Fibroblast of skin of left biceps (primary cell): ENCODE measurements at regions not wholly inside any gene's neighbourhood (a gene's known extent, or its start where the extent isn't known, plus 50 kb on each side); places are given as distances from the start of the nearest gene placed in this dataset.
"Not testable (repeated sequence)": the region's sequence is repeated elsewhere in the genome, so short reads cannot be mapped to it uniquely, and the experiment has no call there.

ENCODE experiments used
- DNase-seq, 2 experiments: peaks; one replicate each; pipeline ENCODE4 v3.0.0-alpha.2; 2013; ENCODE audit warnings: low read depth in 2 of 2

GRCh38 chr7:69309601-69310000 lies 288.7 kb upstream of the AUTS2 start:
- peak in 1 of 2 experiments; percentile 1 for DNase-seq

- no peak for DNase-seq
These were observed 286.8 kb upstream of the AUTS2 start for GRCh38 chr7:69311489-69311888.

DNA sequence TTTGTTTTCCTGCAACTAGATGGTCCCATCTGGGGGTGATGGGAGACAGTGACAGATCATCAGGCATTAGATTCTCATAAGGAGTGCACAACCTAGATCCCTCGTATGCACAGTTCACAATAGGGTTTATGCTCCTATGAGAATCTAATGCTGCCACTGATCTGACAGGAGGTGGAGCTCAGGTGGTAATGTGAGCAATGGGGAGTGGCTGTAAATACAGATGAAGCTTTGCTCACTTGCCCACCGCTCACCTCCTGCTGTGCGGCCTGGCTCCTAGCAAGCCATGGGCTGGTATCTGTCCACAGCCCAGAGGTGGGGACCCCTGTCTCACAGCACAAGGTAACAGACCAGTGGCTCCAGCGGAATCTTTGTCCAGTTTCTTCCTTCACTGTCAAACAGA lies 284.4 kb upstream of the AUTS2 start:
- DNase-seq, result not testable (repeated sequence)

GRCh38 chr7:69318794-69319193 lies 279.5 kb upstream of the AUTS2 start:
- no peak for DNase-seq

DNA sequence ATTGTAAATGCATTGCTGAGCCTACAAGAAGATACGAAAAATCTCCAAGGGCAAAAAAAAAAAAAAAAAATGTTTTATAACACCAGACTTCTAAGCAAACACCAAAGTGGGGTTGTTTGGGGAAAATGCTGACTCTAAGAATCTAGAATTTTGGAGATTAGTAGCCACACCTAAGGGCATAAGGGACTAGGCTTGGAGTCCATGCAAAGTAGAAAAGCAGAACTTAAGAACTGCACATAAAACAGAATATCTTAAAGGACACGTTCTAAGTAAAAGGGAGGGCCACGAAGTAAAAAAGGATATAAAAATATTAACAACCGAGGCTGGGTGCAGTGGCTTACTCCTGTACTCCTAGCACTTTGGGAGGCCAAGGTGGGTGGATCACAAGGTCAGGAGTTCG lies 269.8 kb upstream of the AUTS2 start:
- no peak for DNase-seq

GRCh38 chr7:69334701-69335100 lies 263.6 kb upstream of the AUTS2 start:
- DNase-seq, result peak; percentile 73 to 77

DNA sequence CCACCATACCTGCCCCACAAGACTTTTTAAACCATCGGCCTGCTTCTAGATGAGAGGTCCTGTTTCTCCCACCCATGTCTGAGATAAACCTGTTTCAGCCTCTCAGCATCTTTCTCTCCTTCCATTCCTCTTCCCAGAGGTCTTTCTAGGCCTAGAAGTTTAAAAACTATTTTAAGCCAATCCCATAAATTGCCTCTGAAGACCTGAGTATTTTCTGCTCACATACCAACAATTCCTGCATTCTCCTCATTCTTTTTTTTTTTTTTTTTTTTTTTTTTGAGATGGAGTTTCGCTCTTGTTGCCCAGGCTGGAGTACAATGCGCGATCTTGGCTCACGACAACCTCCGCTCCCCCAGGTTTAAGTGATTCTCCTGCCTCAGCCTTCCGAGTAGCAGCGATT lies 262.9 kb upstream of the AUTS2 start:
- peak in 1 of 2 experiments; percentile 28 for DNase-seq

DNA sequence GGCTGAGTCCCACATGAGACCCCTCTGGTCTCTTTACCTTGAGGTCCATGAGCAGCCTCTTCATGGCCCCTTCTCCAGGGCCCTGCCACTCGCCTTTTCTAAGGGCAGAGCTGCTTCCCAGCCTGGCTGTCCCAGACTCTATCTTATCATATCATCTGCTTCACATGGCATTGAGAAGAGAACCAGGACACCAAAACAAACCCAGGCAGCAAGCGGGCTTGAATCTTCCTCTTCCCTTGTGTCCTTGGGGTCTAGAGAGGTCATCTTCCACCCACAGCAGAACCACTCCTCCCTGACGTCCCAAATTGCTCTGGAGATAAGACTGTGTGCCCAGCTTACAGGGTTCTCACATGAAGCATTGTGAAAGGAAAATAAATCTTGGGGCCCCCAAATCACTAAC lies 261.3 kb upstream of the AUTS2 start:
- no peak for DNase-seq

- DNase-seq, result peak; percentile 57 to 68
These were observed 260.1 kb upstream of the AUTS2 start for GRCh38 chr7:69338144-69338543.

GRCh38 chr7:69341288-69341687 lies 257.0 kb upstream of the AUTS2 start:
- no peak for DNase-seq

- peak; percentile 86 to 88 for DNase-seq
These were observed 256.0 kb upstream of the AUTS2 start for GRCh38 chr7:69342154-69342884.

GRCh38 chr7:69349291-69349690 lies 249.0 kb upstream of the AUTS2 start:
- DNase-seq, result no peak

DNA sequence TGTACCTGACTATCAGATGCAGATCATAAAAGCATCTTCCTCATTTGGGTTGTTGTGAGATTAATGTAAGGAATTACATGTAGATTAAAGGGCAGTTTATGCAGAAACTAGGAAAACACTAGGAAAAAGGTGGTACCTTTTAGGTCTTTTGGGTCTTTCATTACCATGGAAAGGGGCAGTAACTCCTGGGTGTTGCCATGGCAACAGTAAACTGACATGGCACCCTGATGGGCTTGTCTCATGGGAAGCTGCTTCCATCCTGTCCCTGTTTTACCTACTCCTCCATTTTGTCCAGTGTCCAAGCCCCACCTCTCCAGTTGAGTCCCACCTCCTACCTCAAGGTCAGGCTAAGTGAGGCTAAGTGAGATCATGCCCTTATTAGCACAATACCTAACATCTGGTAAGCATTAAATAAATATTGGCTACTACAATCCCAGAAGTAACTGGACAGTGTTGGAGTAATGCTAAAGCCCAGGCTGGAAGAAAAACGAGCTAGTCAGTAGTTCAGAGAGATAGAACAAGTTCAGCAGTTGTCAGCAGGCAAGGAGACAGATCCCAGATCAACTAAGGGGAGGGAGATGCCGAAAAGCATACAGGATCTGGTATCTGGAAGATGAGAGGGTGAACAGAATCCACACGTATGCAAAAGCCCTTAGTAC lies 240.0 kb upstream of the AUTS2 start:
- no peak for DNase-seq

- DNase-seq, result no peak
These were observed 239.1 kb upstream of the AUTS2 start for GRCh38 chr7:69359003-69359700.

DNA sequence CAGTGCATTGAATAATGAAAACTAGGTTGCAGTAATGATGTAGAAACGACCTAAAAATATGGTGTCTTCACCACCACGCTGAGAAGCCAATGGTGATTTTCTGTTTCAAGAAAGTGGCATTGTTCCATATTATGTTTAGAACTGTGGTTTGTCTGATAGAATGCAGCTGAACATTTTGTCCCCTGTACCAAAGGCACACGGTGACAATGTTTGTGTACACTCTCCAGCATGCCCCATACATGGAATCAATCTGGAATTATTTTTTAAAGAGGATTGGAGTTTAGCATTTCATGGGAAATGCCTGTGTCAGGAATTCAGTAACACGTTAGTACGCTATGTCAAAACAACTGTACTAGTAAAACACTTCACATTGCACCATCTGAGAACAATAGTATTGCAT lies 237.4 kb upstream of the AUTS2 start:
- no peak for DNase-seq

DNA sequence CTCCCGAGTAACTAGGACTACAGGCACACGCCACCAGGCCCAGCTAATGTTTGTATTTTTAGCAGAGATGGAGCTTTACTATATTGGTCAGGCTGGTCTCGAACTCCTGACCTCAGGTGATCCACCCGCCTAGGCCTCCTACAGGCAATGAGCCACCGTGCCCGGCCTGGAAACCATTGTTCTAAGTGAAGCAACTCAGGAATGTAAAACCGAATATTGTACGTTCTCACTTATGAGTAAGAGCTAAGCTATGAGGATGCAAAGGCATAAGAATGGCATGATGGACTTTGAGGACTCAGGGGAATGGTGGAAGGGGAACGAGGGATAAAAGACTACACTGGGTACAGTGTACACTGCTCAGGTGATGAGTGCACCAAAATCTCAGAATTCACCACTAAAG lies 235.1 kb upstream of the AUTS2 start:
- DNase-seq, result no peak

DNA sequence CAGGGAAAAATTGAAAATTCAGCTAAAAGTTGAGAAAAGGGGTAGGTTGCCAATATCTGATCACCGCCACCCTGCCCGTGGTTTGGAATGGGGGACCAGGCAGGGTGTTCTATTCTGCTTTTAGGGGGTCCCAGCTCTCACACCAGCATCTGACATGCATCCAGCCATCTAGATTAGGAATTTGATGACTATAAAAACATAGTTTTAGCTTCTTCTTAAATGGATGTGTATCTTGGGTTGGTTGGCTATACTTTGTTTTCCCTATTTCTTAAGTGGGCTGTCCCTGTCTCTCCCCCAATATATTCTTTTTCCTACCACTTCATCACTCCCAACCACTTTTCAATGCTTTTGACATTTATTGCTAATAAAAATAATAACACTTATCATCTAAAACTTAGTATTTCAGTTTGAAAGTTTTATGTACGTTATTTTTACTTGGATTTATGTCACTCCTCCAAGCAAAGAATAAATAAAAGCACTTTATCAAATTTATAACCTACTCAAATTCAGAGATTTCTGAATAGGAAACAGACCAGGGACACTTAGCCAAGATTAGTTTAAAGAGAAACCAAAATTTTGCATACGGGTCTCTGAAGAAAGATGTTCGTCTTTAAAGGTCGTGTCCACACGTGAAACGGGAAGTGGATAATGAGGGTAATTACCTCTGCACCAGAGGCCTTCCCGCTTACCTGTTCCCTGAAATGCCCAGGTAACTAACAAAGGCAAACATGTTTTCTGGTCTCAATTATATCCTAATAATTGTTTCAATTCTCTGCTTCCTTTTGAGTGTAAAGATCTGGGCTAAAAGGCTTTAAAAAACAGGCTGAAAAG lies 233.2 kb upstream of the AUTS2 start:
- no peak for DNase-seq

DNA sequence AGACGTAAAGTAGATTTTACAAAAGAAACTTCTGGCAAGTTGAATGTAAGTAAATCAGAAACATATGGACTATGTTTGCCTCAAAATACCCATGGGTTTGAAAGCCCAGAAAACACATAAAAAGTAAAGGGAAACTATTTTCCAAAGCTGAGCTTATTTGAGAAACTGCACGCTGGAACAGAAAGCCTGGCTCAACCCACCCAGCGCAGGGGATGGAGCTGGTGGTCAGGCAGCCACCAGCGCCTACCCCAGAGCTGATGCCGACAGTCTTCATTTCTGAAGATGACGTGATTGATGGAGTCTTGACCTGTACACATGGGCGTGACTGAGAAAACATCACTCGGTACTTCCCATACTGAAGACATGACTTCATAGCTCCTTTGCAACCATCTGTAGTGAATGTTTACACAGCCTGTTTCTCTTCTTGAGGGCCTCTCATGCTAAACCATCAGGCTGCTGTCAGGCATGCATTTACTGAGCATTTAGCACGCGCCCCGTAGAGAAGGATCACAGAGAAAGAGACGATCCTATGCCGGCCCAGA lies 232.6 kb upstream of the AUTS2 start:
- DNase-seq, result peak; percentile 80 to 84

- DNase-seq, result peak; percentile 56 to 64
These were observed 230.5 kb upstream of the AUTS2 start for GRCh38 chr7:69367780-69368179.

DNA sequence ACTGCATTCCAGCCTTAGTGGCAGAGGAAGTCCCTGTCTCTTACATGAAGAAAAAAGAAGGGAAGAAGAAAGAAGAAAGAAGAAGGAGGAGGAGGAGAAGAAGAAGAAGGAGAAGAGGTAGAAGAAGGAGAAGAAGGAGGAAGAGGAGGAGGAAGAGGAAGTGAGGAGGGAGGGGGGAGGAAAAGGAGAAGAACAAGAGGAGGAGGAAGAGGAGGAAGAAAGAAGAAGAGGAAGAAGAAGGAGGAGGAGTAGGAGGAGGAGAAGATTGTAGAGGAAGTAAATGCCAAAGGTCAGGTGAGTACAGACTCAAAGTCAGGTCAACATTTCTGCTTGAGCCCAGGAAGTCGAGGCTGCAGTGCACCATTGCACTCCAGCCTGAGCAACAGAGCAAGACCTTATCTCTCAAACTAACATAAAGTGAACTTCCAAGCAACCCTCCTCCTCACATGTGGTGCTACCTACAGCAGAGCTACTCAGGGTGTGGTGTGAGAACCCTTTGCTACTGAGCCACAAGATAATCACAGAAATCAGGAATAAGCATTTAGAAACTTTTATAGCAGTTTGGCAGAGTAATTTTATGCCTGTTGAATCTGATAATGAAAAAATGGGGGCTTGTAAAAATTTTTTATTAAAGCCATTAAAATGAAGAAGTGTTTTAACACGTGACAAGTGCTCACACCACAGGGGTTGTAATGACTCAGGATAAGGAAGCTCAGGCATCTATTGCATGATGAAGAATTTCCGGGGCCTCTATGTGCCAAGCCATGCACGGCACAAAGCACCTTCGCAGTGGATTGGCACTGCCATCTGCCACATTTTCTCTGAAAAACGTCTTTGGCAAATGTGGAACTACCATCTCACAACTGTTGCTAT lies 224.9 kb upstream of the AUTS2 start:
- peak in 1 of 2 experiments; percentile 60 for DNase-seq

- DNase-seq, result peak; percentile 85 to 91
These were observed 224.2 kb upstream of the AUTS2 start for GRCh38 chr7:69374044-69374425.
